Esophagus muscularis mucosa (tissue), 4 donors: ENCODE measurements at regions not wholly inside any gene's neighbourhood (a gene's known extent, or its start where the extent isn't known, plus 50 kb on each side); places are given as distances from the start of the nearest gene placed in this dataset.

Experiments
- DNase-seq: peaks from one replicate; pipeline ENCODE4 v3.0.0-alpha.2; 2017; ENCODE audit errors: extremely low spot score
- H3K27ac ChIP-seq, 4 donors: fragments of 200-600 bp; sonication (generic); replicated peaks in 1 of 4; 1 replicate in 3 of 4; 2 replicates in 1 of 4; pipeline ENCODE4 v1.5.1; 2016 to 2019; ENCODE audit warnings: mild to moderate bottlenecking in 1 of 4
- H3K27me3 ChIP-seq, 4 donors: fragments of 200-600 bp; sonication (generic); one replicate each; pipeline versions ENCODE4 v1.5.1 to v1.6.0; 2016 to 2019
- H3K36me3 ChIP-seq, 4 donors: fragments of 200-600 bp; sonication (generic); one replicate each; pipeline ENCODE4 v1.5.1; 2016 to 2019
- H3K4me1 ChIP-seq, 4 donors: fragments of 200-600 bp; sonication (generic); one replicate each; pipeline ENCODE4 v1.5.1; 2016 to 2019
- H3K4me3 ChIP-seq, 4 donors: fragments of 200-600 bp; sonication (generic); 1 replicate in 2 of 4; 2 replicates in 2 of 4; pipeline ENCODE4 v1.5.1; 2016 to 2019; ENCODE audit warnings: mild to moderate bottlenecking in 4 of 4, moderate library complexity in 1 of 4
- H3K9me3 ChIP-seq, 4 donors: fragments of 200-600 bp; sonication (generic); 1 replicate in 3 of 4; 2 replicates in 1 of 4; pipeline ENCODE4 v1.5.1; 2016 to 2019
- EP300 ChIP-seq: sonication (generic); formaldehyde crosslinking; IDR thresholded peaks from one replicate; pipeline ENCODE4 v1.6.1; 2017; ENCODE audit warnings: antibody characterized with exemption
- POLR2A ChIP-seq: fragments of 450-650 bp; IDR thresholded peaks from one replicate; pipeline ENCODE4 v1.6.1; 2017; ENCODE audit warnings: antibody characterized with exemption, moderate library complexity, mild to moderate bottlenecking, low read depth
- POLR2AphosphoS5 ChIP-seq, 2 donors: sonication (generic); formaldehyde crosslinking; IDR thresholded peaks; one replicate each; pipeline ENCODE4 v1.6.1; 2017; ENCODE audit warnings: antibody characterized with exemption in 2 of 2
- WGBS: methylation state at CpG from one replicate; pipeline ENCODE4 v1.1.5; 2018; 5-methylcytosine and 5-hydroxymethylcytosine counted together
- intact Hi-C: fragments of 100-400 bp; cut with DNase I; formaldehyde crosslinking; loops from one replicate; pipeline ENCODE4 v1.15.1; 2023
- TF ChIP-seq, protein P1 (sequence below), 3 experiments: fragments of 200-600 bp in 2 of 3; fragments of 450-650 bp in 1 of 3; sonication (generic) in 2 of 3; IDR thresholded peaks; one replicate each; pipeline ENCODE4 v1.5.1; 2017 to 2019; ENCODE audit warnings: antibody characterized with exemption in 3 of 3, mild to moderate bottlenecking in 2 of 3, moderate library complexity in 1 of 3

- no peak for DNase-seq
- WGBS = 84% methylated on average over 2 of the region's 2 CpGs
Observed at GRCh38 chr4:19944806-19945205, 306.9 kb upstream of the SLIT2 start.

GRCh38 chr4:19944251-19944650 is 307.5 kb upstream of the SLIT2 start:
- H3K4me3 ChIP-seq = no peak overlapping the region
- peaks cover 0 to 43% (median 29%) of the 10 kb centered on the region in 4 donors for H3K4me1 ChIP-seq
- no peak for DNase-seq
- H3K9me3 ChIP-seq = no peaks in the 10 kb centered on the region
- no peaks in the 10 kb centered on the region for H3K36me3 ChIP-seq
- no peak for TF ChIP-seq EP300
- TF ChIP-seq POLR2A = no peak
- TF ChIP-seq, protein P1, sequence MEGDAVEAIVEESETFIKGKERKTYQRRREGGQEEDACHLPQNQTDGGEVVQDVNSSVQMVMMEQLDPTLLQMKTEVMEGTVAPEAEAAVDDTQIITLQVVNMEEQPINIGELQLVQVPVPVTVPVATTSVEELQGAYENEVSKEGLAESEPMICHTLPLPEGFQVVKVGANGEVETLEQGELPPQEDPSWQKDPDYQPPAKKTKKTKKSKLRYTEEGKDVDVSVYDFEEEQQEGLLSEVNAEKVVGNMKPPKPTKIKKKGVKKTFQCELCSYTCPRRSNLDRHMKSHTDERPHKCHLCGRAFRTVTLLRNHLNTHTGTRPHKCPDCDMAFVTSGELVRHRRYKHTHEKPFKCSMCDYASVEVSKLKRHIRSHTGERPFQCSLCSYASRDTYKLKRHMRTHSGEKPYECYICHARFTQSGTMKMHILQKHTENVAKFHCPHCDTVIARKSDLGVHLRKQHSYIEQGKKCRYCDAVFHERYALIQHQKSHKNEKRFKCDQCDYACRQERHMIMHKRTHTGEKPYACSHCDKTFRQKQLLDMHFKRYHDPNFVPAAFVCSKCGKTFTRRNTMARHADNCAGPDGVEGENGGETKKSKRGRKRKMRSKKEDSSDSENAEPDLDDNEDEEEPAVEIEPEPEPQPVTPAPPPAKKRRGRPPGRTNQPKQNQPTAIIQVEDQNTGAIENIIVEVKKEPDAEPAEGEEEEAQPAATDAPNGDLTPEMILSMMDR (IDR thresholded peaks at IDR 0.05) = no peak
- no peak for TF ChIP-seq POLR2AphosphoS5 (IDR thresholded peaks at IDR 0.05)
- intact Hi-C loops = no loop called here
- no peak overlapping the region for H3K27ac ChIP-seq
- H3K27me3 ChIP-seq = no peaks in the 10 kb centered on the region

More at GRCh38 chr4:19944806-19945205, 306.9 kb upstream of the SLIT2 start:
- Histone ChIP-seq H3K4me3 (no peak overlapping the region), H3K36me3 (no peaks in the 10 kb centered on the region), H3K9me3 (no peaks in the 10 kb centered on the region), H3K27ac (no peak overlapping the region), H3K27me3 (no peaks in the 10 kb centered on the region), H3K4me1 (peaks cover 0 to 43% (median 29%) of the 10 kb centered on the region in 4 donors)
- intact Hi-C loops = no loop called here
- TF ChIP-seq, protein P1 (IDR thresholded peaks at IDR 0.05) = no peak
- no peak for TF ChIP-seq EP300
- no peak for TF ChIP-seq POLR2AphosphoS5 (IDR thresholded peaks at IDR 0.05)
- no peak for TF ChIP-seq POLR2A

GRCh38 chr4:19941434-19941833 is 310.3 kb upstream of the SLIT2 start:
- intact Hi-C loops = no loop called here
- H3K4me1 ChIP-seq = peaks cover 0 to 41% (median 24%) of the 10 kb centered on the region in 4 donors
- no peaks in the 10 kb centered on the region for H3K36me3 ChIP-seq
- H3K27ac ChIP-seq = no peak overlapping the region
- TF ChIP-seq POLR2A (no peak), POLR2AphosphoS5 (IDR thresholded peaks at IDR 0.05) (no peak), EP300 (no peak)
- TF ChIP-seq, protein P1 (IDR thresholded peaks at IDR 0.05) = no peak
- WGBS = 81% methylated on average over 2 of the region's 2 CpGs
- no peaks in the 10 kb centered on the region for H3K27me3 ChIP-seq
- no peaks in the 10 kb centered on the region for H3K9me3 ChIP-seq
- no peak for DNase-seq
- no peak overlapping the region for H3K4me3 ChIP-seq

DNA sequence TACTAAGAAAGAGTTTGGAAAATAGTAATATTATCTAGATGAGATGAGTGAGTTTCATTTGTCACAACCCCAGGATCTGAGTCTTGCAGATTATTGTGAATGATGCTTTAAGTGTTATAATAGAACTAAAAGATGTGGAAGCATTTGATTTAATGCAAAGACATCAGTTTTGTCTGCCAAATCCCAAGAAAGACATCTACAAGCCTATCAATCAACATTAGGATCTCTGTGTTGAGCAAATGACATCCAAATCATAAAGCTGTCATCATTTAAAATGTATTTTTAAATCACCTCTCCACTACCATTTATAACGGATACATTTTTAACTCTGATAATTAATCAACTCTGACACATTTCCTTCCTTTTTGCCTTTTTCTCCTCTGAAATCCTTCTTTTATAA is 310.8 kb upstream of the SLIT2 start:
- Histone ChIP-seq H3K27me3 (no peaks in the 10 kb centered on the region), H3K4me3 (no peak overlapping the region), H3K27ac (no peak overlapping the region), H3K4me1 (peaks cover 0 to 40% (median 22%) of the 10 kb centered on the region in 4 donors), H3K36me3 (no peaks in the 10 kb centered on the region), H3K9me3 (no peaks in the 10 kb centered on the region)
- 70% methylated on average over 1 of the region's 1 CpG for WGBS
- TF ChIP-seq EP300 (no peak), POLR2A (no peak), POLR2AphosphoS5 (IDR thresholded peaks at IDR 0.05) (no peak)
- TF ChIP-seq, protein P1 (IDR thresholded peaks at IDR 0.05) = no peak
- intact Hi-C loops = no loop called here
- DNase-seq = no peak

DNA sequence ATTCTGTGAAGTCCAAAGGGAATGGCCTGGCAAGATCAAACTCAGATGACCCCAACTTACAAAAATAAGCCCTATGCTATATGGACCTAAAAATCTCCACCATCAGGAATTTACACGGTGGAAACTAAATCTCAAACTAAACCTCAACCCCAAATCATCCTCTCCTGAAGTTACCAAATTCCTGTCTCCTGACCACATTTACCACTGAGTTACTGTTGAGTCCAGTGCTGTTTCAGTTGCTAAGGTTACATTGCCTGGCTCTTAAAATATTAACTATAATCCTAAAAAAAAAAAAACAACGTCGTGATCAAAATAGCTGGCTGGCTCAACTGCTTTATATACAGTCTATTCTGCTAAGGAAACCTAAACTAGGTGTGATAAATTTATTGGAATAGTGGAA is 315.2 kb upstream of the SLIT2 start:
- no peak overlapping the region for H3K27ac ChIP-seq
- intact Hi-C loops = no loop called here
- 13% methylated on average over 3 of the region's 3 CpGs for WGBS

More for the DNA sequence above, 315.2 kb upstream of the SLIT2 start:
- H3K9me3 ChIP-seq = no peaks in the 10 kb centered on the region
- no peaks in the 10 kb centered on the region for H3K36me3 ChIP-seq
- peaks cover 0 to 16% (median 6%) of the 10 kb centered on the region in 4 donors for H3K4me1 ChIP-seq
- no peak overlapping the region for H3K4me3 ChIP-seq
- no peak for DNase-seq
- H3K27me3 ChIP-seq = no peaks in the 10 kb centered on the region
- TF ChIP-seq POLR2AphosphoS5 (IDR thresholded peaks at IDR 0.05) (no peak), POLR2A (no peak), EP300 (no peak)
- TF ChIP-seq, protein P1 (IDR thresholded peaks at IDR 0.05) = no peak
